ENCODE measurements at regions not wholly inside any gene's neighbourhood (a gene's known extent, or its start where the extent isn't known, plus 50 kb on each side); places are given as distances from the start of the nearest gene placed in this dataset.

GRCh38 chr4:23279377-23279986 lies 586.7 kb downstream of the GBA3 start:
- ChIA-PET CTCF (no interaction called here), POLR2A (ENCODE audit: low non-redundant PET) (no interaction called here)
- no peak for TF ChIP-seq CTCF (conservative IDR thresholded peaks at IDR 0.05; ENCODE audit: low read depth)
- no peak overlapping the region for H3K27ac ChIP-seq
- no peak for DNase-seq (ENCODE audit: low spot score)

GRCh38 chr4:23278845-23279244 lies 586.1 kb downstream of the GBA3 start:
- no peak for DNase-seq (ENCODE audit: low spot score)
- ChIA-PET CTCF (no interaction called here), POLR2A (ENCODE audit: low non-redundant PET) (no interaction called here)
- no peak for TF ChIP-seq CTCF (conservative IDR thresholded peaks at IDR 0.05; ENCODE audit: low read depth)
- H3K27ac ChIP-seq, result no peak overlapping the region

- POLR2A ChIA-PET (ENCODE audit: low non-redundant PET), result no interaction called here
Measured at GRCh38 chr4:23276076-23276475, 583.3 kb downstream of the GBA3 start.

DNA sequence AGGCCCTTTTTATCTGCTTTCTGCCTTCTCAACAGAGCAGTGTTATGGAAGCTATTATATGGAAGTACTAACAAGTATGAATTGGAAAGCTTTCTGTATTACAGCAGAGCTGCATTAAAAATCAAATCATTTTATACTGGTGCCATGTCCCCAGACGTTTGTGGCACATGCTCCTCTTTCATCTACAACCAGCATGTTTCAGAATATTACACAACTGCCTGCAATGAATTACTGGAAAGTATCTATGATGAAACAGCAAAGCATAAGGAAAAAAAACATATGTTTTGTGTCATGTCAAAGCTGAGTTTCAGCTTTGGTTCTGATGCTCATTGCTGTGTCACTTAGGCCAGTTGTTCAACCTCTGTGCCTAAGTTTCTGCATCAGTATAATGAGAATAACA lies 576.8 kb downstream of the GBA3 start:
- POLR2A ChIA-PET (ENCODE audit: low non-redundant PET), result no interaction called here
- TF ChIP-seq CTCF (conservative IDR thresholded peaks at IDR 0.05; ENCODE audit: low read depth), result no peak
- CTCF ChIA-PET, result no interaction called here

More at GRCh38 chr4:23276076-23276475, 583.3 kb downstream of the GBA3 start:
- H3K27ac ChIP-seq, result no peak overlapping the region
- no peak for TF ChIP-seq CTCF (conservative IDR thresholded peaks at IDR 0.05; ENCODE audit: low read depth)
- CTCF ChIA-PET, result no interaction called here
- DNase-seq (ENCODE audit: low spot score), result no peak

DNA sequence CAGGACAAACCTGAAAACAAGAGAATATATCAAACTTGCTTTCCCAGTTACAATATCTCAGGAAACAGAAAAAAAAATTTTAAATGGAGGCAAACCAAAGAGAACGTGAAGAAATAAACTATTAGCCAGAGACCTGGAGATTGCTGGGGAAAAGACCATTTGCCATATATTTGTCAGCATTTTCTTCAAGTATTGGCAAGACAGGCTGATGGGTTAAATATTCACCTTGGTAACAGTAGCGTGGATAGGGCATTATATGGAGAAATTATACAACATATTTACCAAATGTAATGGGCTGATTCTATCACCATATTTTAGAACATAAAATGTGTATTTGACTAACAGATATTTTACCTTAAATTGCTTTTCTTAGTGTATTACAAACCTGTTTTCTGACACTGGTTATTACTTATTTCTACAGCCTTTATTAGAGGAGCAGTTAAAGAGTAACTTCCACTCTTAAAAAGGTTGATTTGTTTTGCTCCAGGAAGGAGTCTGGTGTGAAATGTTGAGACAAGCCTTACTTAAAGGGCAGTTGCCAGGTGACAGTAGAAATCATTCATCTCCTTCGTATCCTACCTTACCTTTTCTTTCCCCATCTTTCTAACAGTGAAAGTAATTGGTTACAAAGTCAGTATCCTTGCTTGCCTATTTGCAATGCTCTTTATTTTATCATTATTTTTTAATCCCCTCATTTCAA lies 575.5 kb downstream of the GBA3 start:
- DNase-seq (ENCODE audit: low spot score), result no peak
- POLR2A ChIA-PET (ENCODE audit: low non-redundant PET), result no interaction called here
- H3K27ac ChIP-seq, result no peak overlapping the region
- CTCF ChIA-PET, result no interaction called here
- no peak for TF ChIP-seq CTCF (conservative IDR thresholded peaks at IDR 0.05; ENCODE audit: low read depth)

More for the DNA sequence above, 576.8 kb downstream of the GBA3 start:
- no peak for DNase-seq (ENCODE audit: low spot score)
- H3K27ac ChIP-seq, result no peak overlapping the region

GRCh38 chr4:23266401-23266800 lies 573.7 kb downstream of the GBA3 start:
- no peak overlapping the region for H3K27ac ChIP-seq
- no peak for DNase-seq (ENCODE audit: low spot score)
- no peak for TF ChIP-seq CTCF (conservative IDR thresholded peaks at IDR 0.05; ENCODE audit: low read depth)
- POLR2A ChIA-PET (ENCODE audit: low non-redundant PET), result no interaction called here
- CTCF ChIA-PET, result interaction anchor here (0.7 kb wide), 1 partner anchor 338 kb away, joined by 3 read pairs; no protein-coding TSS in a partner anchor

All from RWPE1 (cell line).